ENCODE measurements at regions not wholly inside any gene's neighbourhood (a gene's known extent, or its start where the extent isn't known, plus 50 kb on each side); places are given as distances from the start of the nearest gene placed in this dataset.
A peak's percentile ranks its signal among the peaks of the same experiment; 100 is the strongest.

DNA sequence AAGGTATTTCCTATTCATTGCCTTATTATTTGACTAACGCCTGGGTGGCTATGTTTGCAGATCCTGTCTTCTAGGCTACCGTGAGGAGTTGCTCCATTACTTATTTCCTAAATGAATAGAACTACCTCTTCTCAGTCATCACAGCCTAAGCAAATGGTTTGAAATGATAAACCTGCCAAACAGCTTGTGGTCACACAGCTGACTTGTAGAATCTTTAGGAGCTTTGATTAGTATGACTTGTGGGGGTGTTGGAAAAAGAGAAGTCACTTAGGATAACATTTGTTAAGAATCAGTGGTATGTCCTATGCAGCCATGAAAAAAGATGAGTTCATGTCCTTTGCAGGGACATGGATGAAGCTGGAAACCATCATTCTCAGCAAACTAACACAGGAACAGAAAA is 169.3 kb downstream of the PPARGC1A start:
- no peak overlapping the region for H3K4me3 Mint-ChIP-seq
- H3K9me3 ChIP-seq (ENCODE audit: control insufficient read depth, insufficient read depth, low read length): no peaks in the 10 kb centered on the region
- no peak overlapping the region for H3K4me3 ChIP-seq (ENCODE audit: low read length)
- WGBS (ENCODE audit: insufficient coverage): 86% methylated on average over 2 of the region's 2 CpGs
- intact Hi-C loops (cut with micrococcal nuclease): no loop called here
- H3K9me3 Mint-ChIP-seq: peaks cover 2% of the 10 kb centered on the region in 2 donors
- ATAC-seq (no peak), DNase-seq (no peak)
- H3K27me3 ChIP-seq (ENCODE audit: control insufficient read depth, insufficient read depth, low read length): no peaks in the 10 kb centered on the region
- no peaks in the 10 kb centered on the region for H3K36me3 ChIP-seq (ENCODE audit: control insufficient read depth, insufficient read depth, low read length)
- no peak overlapping the region for H3K27ac Mint-ChIP-seq
- no peak overlapping the region for H3K27ac ChIP-seq (ENCODE audit: low read length)
- no peaks in the 10 kb centered on the region for H3K4me1 Mint-ChIP-seq
- H3K4me1 ChIP-seq (ENCODE audit: control insufficient read depth, insufficient read depth, low read length): no peaks in the 10 kb centered on the region
- H3K36me3 Mint-ChIP-seq: no peaks in the 10 kb centered on the region
- no peaks in the 10 kb centered on the region for H3K27me3 Mint-ChIP-seq (ENCODE audit: low read depth in 2 of 2)
- TF ChIP-seq CTCF (IDR thresholded peaks at IDR 0.05): no peak

DNA sequence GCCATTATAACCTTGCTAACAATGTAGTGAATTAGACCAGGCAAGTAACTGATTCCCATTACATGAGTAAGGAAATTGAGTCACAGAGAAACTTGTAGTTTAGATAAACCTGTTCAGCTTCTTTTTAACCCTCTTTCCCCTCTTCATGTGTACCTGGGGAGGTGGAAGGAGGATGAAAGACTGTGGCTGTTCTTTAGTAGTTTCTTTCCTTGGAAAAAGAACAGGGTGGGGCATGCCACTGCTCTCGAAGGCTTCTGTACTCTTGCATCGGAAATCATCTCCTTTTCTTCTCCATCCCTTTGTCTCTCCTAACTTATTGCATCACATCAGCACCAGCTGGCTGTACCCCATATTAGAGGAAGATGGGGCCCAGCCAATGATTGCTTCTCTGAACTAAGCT is 171.4 kb downstream of the PPARGC1A start:
- intact Hi-C loops (cut with micrococcal nuclease): no loop called here
- no peaks in the 10 kb centered on the region for H3K4me1 ChIP-seq (ENCODE audit: control insufficient read depth, insufficient read depth, low read length)
- Mint-ChIP-seq H3K9me3 (no peaks in the 10 kb centered on the region), H3K36me3 (no peaks in the 10 kb centered on the region), H3K27ac (no peak overlapping the region), H3K27me3 (ENCODE audit: low read depth in 2 of 2) (no peaks in the 10 kb centered on the region), H3K4me3 (no peak overlapping the region), H3K4me1 (no peaks in the 10 kb centered on the region)
- no peaks in the 10 kb centered on the region for H3K36me3 ChIP-seq (ENCODE audit: control insufficient read depth, insufficient read depth, low read length)
- no peak overlapping the region for H3K4me3 ChIP-seq (ENCODE audit: low read length)
- 89% methylated on average over 2 of the region's 2 CpGs for WGBS (ENCODE audit: insufficient coverage)
- no peaks in the 10 kb centered on the region for H3K9me3 ChIP-seq (ENCODE audit: control insufficient read depth, insufficient read depth, low read length)
- no peak for TF ChIP-seq CTCF (IDR thresholded peaks at IDR 0.05)
- DNase-seq (no peak), ATAC-seq (no peak)
- no peaks in the 10 kb centered on the region for H3K27me3 ChIP-seq (ENCODE audit: control insufficient read depth, insufficient read depth, low read length)
- no peak overlapping the region for H3K27ac ChIP-seq (ENCODE audit: low read length)

- WGBS (ENCODE audit: insufficient coverage): 88% methylated on average over 5 of the region's 5 CpGs
- no peaks in the 10 kb centered on the region for H3K4me1 ChIP-seq (ENCODE audit: control insufficient read depth, insufficient read depth, low read length)
- H3K4me1 Mint-ChIP-seq: no peaks in the 10 kb centered on the region
- H3K27me3 ChIP-seq (ENCODE audit: control insufficient read depth, insufficient read depth, low read length): no peaks in the 10 kb centered on the region
- H3K36me3 ChIP-seq (ENCODE audit: control insufficient read depth, insufficient read depth, low read length): no peaks in the 10 kb centered on the region
- H3K9me3 Mint-ChIP-seq: no peaks in the 10 kb centered on the region
- DNase-seq (peak in 1 of 2 donors; percentile 1), ATAC-seq (no peak)
- no peaks in the 10 kb centered on the region for H3K27me3 Mint-ChIP-seq (ENCODE audit: low read depth in 2 of 2)
- no peaks in the 10 kb centered on the region for H3K36me3 Mint-ChIP-seq
- no peak overlapping the region for H3K4me3 ChIP-seq (ENCODE audit: low read length)
- no peak overlapping the region for H3K27ac ChIP-seq (ENCODE audit: low read length)
- intact Hi-C loops (cut with micrococcal nuclease): no loop called here
- no peaks in the 10 kb centered on the region for H3K9me3 ChIP-seq (ENCODE audit: control insufficient read depth, insufficient read depth, low read length)
- H3K4me3 Mint-ChIP-seq: no peak overlapping the region
- TF ChIP-seq CTCF (IDR thresholded peaks at IDR 0.05): no peak
- no peak overlapping the region for H3K27ac Mint-ChIP-seq
Observed at GRCh38 chr4:23717528-23718248, 172.2 kb downstream of the PPARGC1A start.

DNA sequence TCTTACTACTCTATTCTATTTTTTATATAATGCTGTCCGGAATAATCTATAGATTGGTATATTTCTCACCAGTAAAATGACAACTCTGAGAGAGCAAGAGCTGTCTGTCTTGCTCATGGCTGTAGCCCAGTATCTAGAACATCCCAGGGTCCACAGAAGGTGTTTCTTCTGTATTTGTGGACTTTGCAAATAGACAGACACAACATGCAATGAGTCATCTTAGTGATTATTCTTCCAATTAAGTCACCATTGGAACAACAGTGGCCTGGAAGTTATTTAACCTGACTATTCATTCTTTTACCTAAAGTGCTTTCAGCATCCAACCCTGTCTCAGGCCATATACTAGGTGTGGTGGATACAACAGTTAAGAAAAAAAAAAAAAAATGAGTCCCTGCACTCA is 179.5 kb downstream of the PPARGC1A start:
- H3K4me1 Mint-ChIP-seq: no peaks in the 10 kb centered on the region
- 83% methylated on average over 1 of the region's 1 CpG for WGBS (ENCODE audit: insufficient coverage)
- H3K4me3 ChIP-seq (ENCODE audit: low read length): no peak overlapping the region

More for the DNA sequence above, 179.5 kb downstream of the PPARGC1A start:
- Mint-ChIP-seq H3K9me3 (peaks cover 3 to 4% of the 10 kb centered on the region in 2 donors), H3K27me3 (ENCODE audit: low read depth in 2 of 2) (no peaks in the 10 kb centered on the region), H3K36me3 (peaks cover 6% of the 10 kb centered on the region), H3K4me3 (no peak overlapping the region), H3K27ac (no peak overlapping the region)
- no peak for DNase-seq
- TF ChIP-seq CTCF (IDR thresholded peaks at IDR 0.05): no peak
- H3K4me1 ChIP-seq (ENCODE audit: control insufficient read depth, insufficient read depth, low read length): no peaks in the 10 kb centered on the region
- intact Hi-C loops (cut with micrococcal nuclease): no loop called here
- H3K36me3 ChIP-seq (ENCODE audit: control insufficient read depth, insufficient read depth, low read length): no peaks in the 10 kb centered on the region
- ATAC-seq: no peak
- no peak overlapping the region for H3K27ac ChIP-seq (ENCODE audit: low read length)
- no peaks in the 10 kb centered on the region for H3K9me3 ChIP-seq (ENCODE audit: control insufficient read depth, insufficient read depth, low read length)
- H3K27me3 ChIP-seq (ENCODE audit: control insufficient read depth, insufficient read depth, low read length): no peaks in the 10 kb centered on the region

Measured in natural killer cell (primary cell).